SK-N-SH (cell line): ENCODE measurements at regions not wholly inside any gene's neighbourhood (a gene's known extent, or its start where the extent isn't known, plus 50 kb on each side); places are given as distances from the start of the nearest gene placed in this dataset.

Experiments
- CHD2 ChIP-seq: fragments of 150-350 bp; IDR thresholded peaks from 2 replicates; pipeline ENCODE4 v1.6.1; 2018; ENCODE audit warnings: low read length; ENCODE audit not compliant: partially characterized antibody
- EZH2phosphoT487 ChIP-seq: fragments of 200-600 bp; sonication (generic); IDR thresholded peaks from 2 replicates; pipeline ENCODE4 v1.6.1; 2017; ENCODE audit warnings: low read depth, mixed run types, mild to moderate bottlenecking, antibody characterized with exemption, moderate library complexity, borderline replicate concordance
- FOXJ3 ChIP-seq: sonication (generic); formaldehyde crosslinking; IDR thresholded peaks from 2 replicates; pipeline ENCODE4 v1.5.1; 2020; ENCODE audit warnings: mild to moderate bottlenecking, missing genetic modification reagents
- GABPA ChIP-seq: IDR thresholded peaks from 2 replicates; pipeline ENCODE4 v1.4.0; 2012; ENCODE audit warnings: low read depth, mild to moderate bottlenecking
- NFIC ChIP-seq: IDR thresholded peaks from 2 replicates; pipeline ENCODE4 v1.4.0; 2012; ENCODE audit warnings: borderline replicate concordance
- NRF1 ChIP-seq: IDR thresholded peaks from 2 replicates; pipeline ENCODE4 v1.6.1; 2012; ENCODE audit warnings: low read depth, mild to moderate bottlenecking, low read length
- USF1 ChIP-seq: IDR thresholded peaks from 2 replicates; pipeline ENCODE4 v1.4.0; 2012; ENCODE audit warnings: low read depth, borderline replicate concordance
- YY1 ChIP-seq: IDR thresholded peaks from 2 replicates; pipeline ENCODE4 v1.4.0; 2012; ENCODE audit warnings: low read depth, mild to moderate bottlenecking
- TF ChIP-seq, protein P1 (sequence below): fragments of 200-600 bp; sonication (generic); IDR thresholded peaks from 2 replicates; pipeline ENCODE4 v1.6.1; 2017; ENCODE audit warnings: antibody characterized with exemption, mild to moderate bottlenecking, moderate library complexity

DNA sequence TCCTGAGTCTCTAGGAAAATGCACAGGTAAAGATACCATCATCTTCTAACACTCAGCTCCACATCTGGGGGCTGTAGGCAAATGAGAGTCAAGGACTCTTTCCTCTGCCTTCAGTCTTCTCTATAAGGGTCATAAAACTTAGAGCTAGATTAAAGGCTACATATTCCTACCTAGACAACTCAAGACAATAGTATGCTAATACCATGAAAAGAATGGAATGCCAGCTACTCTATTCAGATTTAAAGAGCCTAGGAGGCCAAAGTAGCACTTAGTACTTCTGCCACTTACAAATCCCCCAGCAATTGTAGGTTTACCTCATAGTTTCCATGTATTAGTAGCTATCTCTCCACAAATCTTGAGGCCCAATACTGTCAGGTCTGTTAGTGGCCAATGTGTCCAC lies 453.0 kb downstream of the SLITRK5 start:
- no peak for TF ChIP-seq EZH2phosphoT487
- TF ChIP-seq, protein P1, sequence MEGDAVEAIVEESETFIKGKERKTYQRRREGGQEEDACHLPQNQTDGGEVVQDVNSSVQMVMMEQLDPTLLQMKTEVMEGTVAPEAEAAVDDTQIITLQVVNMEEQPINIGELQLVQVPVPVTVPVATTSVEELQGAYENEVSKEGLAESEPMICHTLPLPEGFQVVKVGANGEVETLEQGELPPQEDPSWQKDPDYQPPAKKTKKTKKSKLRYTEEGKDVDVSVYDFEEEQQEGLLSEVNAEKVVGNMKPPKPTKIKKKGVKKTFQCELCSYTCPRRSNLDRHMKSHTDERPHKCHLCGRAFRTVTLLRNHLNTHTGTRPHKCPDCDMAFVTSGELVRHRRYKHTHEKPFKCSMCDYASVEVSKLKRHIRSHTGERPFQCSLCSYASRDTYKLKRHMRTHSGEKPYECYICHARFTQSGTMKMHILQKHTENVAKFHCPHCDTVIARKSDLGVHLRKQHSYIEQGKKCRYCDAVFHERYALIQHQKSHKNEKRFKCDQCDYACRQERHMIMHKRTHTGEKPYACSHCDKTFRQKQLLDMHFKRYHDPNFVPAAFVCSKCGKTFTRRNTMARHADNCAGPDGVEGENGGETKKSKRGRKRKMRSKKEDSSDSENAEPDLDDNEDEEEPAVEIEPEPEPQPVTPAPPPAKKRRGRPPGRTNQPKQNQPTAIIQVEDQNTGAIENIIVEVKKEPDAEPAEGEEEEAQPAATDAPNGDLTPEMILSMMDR: no peak
- no peak for TF ChIP-seq YY1
- TF ChIP-seq USF1: no peak
- TF ChIP-seq NRF1: no peak
- TF ChIP-seq GABPA: no peak
- no peak for TF ChIP-seq NFIC
- TF ChIP-seq CHD2: no peak
- TF ChIP-seq FOXJ3: no peak
